ENCODE measurements at regions not wholly inside any gene's neighbourhood (a gene's known extent, or its start where the extent isn't known, plus 50 kb on each side); places are given as distances from the start of the nearest gene placed in this dataset.

DNA sequence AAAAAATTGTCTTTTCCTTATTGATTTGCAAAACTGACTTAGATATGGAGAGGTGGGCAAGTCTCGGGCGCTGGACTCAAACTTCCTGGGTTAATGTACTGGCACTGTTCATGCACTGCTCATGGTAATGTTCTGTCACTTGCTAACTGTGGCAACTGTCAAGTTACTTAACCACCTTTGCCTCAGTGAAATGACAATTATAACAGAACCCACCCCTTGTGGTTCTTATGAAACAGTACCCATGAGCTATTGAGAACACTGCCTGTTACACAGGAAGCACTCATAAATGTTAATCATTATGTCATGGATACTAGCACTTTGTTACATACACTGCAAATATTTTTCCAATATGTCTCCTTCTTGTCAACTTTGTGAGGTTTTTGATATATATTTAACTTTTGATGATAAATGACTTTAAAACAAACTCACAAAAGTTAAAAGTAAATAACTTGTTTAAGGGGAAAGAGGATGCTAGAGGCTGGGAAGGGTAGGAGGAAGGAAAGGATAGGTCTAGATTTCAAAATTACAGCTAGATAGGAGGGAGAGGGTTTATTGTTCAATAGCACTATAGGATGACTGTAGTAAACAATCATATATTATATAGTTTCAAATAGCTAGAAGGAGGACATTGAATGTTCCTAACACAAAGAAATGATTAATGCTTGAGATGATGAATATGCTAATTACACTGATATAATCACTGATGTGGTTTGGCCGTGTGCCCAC lies 342.5 kb downstream of the ADGRL2 start:
- TF ChIP-seq, protein P1, sequence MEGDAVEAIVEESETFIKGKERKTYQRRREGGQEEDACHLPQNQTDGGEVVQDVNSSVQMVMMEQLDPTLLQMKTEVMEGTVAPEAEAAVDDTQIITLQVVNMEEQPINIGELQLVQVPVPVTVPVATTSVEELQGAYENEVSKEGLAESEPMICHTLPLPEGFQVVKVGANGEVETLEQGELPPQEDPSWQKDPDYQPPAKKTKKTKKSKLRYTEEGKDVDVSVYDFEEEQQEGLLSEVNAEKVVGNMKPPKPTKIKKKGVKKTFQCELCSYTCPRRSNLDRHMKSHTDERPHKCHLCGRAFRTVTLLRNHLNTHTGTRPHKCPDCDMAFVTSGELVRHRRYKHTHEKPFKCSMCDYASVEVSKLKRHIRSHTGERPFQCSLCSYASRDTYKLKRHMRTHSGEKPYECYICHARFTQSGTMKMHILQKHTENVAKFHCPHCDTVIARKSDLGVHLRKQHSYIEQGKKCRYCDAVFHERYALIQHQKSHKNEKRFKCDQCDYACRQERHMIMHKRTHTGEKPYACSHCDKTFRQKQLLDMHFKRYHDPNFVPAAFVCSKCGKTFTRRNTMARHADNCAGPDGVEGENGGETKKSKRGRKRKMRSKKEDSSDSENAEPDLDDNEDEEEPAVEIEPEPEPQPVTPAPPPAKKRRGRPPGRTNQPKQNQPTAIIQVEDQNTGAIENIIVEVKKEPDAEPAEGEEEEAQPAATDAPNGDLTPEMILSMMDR (IDR thresholded peaks at IDR 0.05 in 4 of 5, conservative IDR thresholded peaks at IDR 0.05 in 1 of 5), result no peak
- TF ChIP-seq POLR2A (IDR thresholded peaks at IDR 0.05), result no peak

Measured in gastrocnemius medialis (tissue), 4 donors.